Endodermal cell (in vitro differentiated cells): ENCODE measurements at regions not wholly inside any gene's neighbourhood (a gene's known extent, or its start where the extent isn't known, plus 50 kb on each side); places are given as distances from the start of the nearest gene placed in this dataset.
A peak's percentile ranks its signal among the peaks of the same experiment; 100 is the strongest.

Experiments used
- DNase-seq: peaks from one replicate; pipeline ENCODE4 v3.0.0-alpha.2; 2017
- H3K27ac ChIP-seq: 2 replicates; pipeline ENCODE4 v1.5.1; 2013; ENCODE audit warnings: mild to moderate bottlenecking, low read depth, low read length, moderate library complexity
- H3K27me3 ChIP-seq: 2 replicates; pipeline ENCODE4 v1.6.1; 2013; ENCODE audit warnings: mild to moderate bottlenecking, low read length, moderate library complexity; ENCODE audit not compliant: insufficient read depth, control insufficient read depth, poor library complexity, severe bottlenecking
- H3K36me3 ChIP-seq: 2 replicates; pipeline ENCODE4 v1.7.0; 2013; ENCODE audit warnings: mild to moderate bottlenecking, low read length, moderate library complexity; ENCODE audit not compliant: control insufficient read depth, insufficient read depth
- H3K4me1 ChIP-seq: one replicate; pipeline ENCODE4 v1.7.0; 2013; ENCODE audit warnings: low read length; ENCODE audit not compliant: control insufficient read depth, insufficient read depth
- H3K4me3 ChIP-seq: 2 replicates; pipeline ENCODE4 v1.5.1; 2013; ENCODE audit warnings: mild to moderate bottlenecking, low read length, moderate library complexity
- H3K9ac ChIP-seq: 2 replicates; pipeline ENCODE4 v1.6.1; 2013; ENCODE audit warnings: mild to moderate bottlenecking, low read length, moderate library complexity; ENCODE audit not compliant: poor library complexity, severe bottlenecking; ENCODE audit errors: extremely low read depth
- H3K9me3 ChIP-seq: 2 replicates; pipeline ENCODE4 v1.6.1; 2013; ENCODE audit warnings: mild to moderate bottlenecking, low read length, moderate library complexity; ENCODE audit not compliant: control insufficient read depth
- H3K27ac Mint-ChIP-seq: 2 replicates; pipeline ENCODE4 v1.8.0; 2020; ENCODE audit warnings: mixed read lengths
- H3K27me3 Mint-ChIP-seq: 2 replicates; pipeline ENCODE4 v1.8.0; 2021; ENCODE audit warnings: mild to moderate bottlenecking, mixed read lengths; ENCODE audit not compliant: insufficient read depth
- H3K36me3 Mint-ChIP-seq: 2 replicates; pipeline ENCODE4 v1.8.0; 2020; ENCODE audit warnings: low read depth, mixed read lengths
- H3K4me1 Mint-ChIP-seq: 2 replicates; pipeline ENCODE4 v1.8.0; 2020; ENCODE audit warnings: mixed read lengths
- H3K4me3 Mint-ChIP-seq: 2 replicates; pipeline ENCODE4 v1.8.0; 2020; ENCODE audit warnings: mild to moderate bottlenecking, moderate library complexity, mixed read lengths
- H3K9me3 Mint-ChIP-seq: 2 replicates; pipeline ENCODE4 v1.8.0; 2020; ENCODE audit warnings: mild to moderate bottlenecking, mixed read lengths
- WGBS, 2 experiments: methylation state at CpG; one replicate each; pipeline versions ENCODE4 v1.1.5 to v1.1.7; 2013; ENCODE audit warnings: missing lambda C conversion rate in 2 of 2, mixed read lengths in 1 of 2; ENCODE audit not compliant: insufficient coverage in 1 of 2, insufficient read length in 1 of 2; 5-methylcytosine and 5-hydroxymethylcytosine counted together
- TF ChIP-seq, protein P1 (sequence below): fragments of 200-600 bp; sonication (generic); conservative IDR thresholded peaks from 2 replicates; pipeline ENCODE4 v1.5.0; 2021; ENCODE audit warnings: antibody characterized with exemption, mild to moderate bottlenecking

DNA sequence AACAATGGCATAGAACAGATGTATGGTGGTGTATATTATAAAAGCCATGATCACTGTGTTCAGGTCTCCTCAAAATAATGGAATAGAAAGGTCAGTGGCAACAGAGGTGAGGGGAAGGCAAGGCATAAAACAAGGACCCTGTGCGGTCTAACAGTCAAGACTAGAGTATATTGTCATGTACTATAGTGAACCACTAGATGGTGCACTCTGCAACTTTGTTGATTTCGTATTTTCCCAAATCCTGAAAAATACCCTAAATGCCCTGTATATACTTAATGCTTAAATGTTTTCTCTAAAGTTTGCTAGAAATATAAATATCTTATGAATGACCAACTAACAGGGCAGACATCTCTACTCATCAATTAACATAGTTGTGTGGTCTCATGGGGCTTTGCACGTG is 453.0 kb downstream of the PCDH11X start:
- 75 to 80% methylated on average over 1 of the region's 3 CpGs for WGBS, 2 experiments
- Mint-ChIP-seq H3K36me3 (peaks cover 5% of the 10 kb centered on the region), H3K27ac (no peak overlapping the region), H3K4me1 (peaks cover 6% of the 10 kb centered on the region), H3K27me3 (no peaks in the 10 kb centered on the region), H3K9me3 (peaks cover 8% of the 10 kb centered on the region), H3K4me3 (no peak overlapping the region)
- no peak overlapping the region for H3K9ac ChIP-seq
- no peak for DNase-seq
- H3K27me3 ChIP-seq, result no peaks in the 10 kb centered on the region
- no peaks in the 10 kb centered on the region for H3K4me1 ChIP-seq
- H3K4me3 ChIP-seq, result no peak overlapping the region
- no peak overlapping the region for H3K27ac ChIP-seq
- H3K9me3 ChIP-seq, result peaks cover under 1% of the 10 kb centered on the region
- TF ChIP-seq, protein P1, sequence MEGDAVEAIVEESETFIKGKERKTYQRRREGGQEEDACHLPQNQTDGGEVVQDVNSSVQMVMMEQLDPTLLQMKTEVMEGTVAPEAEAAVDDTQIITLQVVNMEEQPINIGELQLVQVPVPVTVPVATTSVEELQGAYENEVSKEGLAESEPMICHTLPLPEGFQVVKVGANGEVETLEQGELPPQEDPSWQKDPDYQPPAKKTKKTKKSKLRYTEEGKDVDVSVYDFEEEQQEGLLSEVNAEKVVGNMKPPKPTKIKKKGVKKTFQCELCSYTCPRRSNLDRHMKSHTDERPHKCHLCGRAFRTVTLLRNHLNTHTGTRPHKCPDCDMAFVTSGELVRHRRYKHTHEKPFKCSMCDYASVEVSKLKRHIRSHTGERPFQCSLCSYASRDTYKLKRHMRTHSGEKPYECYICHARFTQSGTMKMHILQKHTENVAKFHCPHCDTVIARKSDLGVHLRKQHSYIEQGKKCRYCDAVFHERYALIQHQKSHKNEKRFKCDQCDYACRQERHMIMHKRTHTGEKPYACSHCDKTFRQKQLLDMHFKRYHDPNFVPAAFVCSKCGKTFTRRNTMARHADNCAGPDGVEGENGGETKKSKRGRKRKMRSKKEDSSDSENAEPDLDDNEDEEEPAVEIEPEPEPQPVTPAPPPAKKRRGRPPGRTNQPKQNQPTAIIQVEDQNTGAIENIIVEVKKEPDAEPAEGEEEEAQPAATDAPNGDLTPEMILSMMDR, result peak; percentile 79
- no peaks in the 10 kb centered on the region for H3K36me3 ChIP-seq

DNA sequence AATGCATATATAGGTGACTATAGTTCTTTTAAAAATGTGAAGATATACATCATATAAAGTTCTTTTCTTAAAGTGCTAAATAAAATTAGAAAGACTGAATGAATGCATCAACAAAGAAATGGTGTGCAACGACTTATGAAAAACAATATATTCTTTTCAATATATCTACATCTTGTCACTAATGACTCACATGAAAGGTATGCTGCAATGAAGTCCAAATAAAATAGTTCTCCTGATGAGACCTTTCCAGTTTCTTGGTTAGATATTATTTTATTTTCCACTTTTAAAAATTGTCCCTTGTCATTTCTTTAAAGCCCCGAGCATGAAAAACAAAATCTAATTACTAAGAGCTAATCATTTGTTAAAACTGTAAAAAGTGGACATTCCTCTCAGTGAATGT is 462.1 kb downstream of the PCDH11X start:
- peaks cover 10% of the 10 kb centered on the region for H3K9me3 Mint-ChIP-seq
- H3K27ac Mint-ChIP-seq, result no peak overlapping the region
- H3K36me3 ChIP-seq, result no peaks in the 10 kb centered on the region

DNA sequence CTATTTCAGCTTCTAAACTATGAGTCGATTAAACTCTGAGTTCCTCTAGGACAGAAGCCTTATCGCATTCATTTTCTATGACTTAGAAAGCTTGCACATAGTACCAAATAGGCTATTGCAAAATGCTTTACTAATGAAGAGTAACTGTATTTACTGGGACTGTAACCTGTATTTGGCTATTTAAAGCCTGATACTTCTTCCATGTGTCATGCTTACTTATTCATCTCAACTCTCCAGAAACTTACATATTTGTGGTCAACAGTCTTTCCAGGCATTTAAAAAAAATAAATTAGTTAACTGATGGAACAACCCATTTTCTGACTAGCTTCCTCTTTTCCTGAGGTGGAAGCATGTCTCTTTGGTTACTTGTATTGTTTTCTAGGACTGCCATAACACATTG is 467.9 kb downstream of the PCDH11X start:
- TF ChIP-seq, protein P1, result no peak
- Mint-ChIP-seq H3K27ac (no peak overlapping the region), H3K9me3 (no peaks in the 10 kb centered on the region), H3K36me3 (no peaks in the 10 kb centered on the region), H3K4me3 (no peak overlapping the region), H3K27me3 (no peaks in the 10 kb centered on the region), H3K4me1 (peaks cover 10% of the 10 kb centered on the region)
- Histone ChIP-seq H3K4me3 (no peak overlapping the region), H3K36me3 (no peaks in the 10 kb centered on the region), H3K27me3 (no peaks in the 10 kb centered on the region), H3K9me3 (no peaks in the 10 kb centered on the region), H3K4me1 (no peaks in the 10 kb centered on the region), H3K27ac (no peak overlapping the region), H3K9ac (no peak overlapping the region)
- WGBS, 2 experiments, result 94% methylated on average over 2 of the region's 2 CpGs; no CpG with 5 or more reads in 1 of the 2 experiments
- DNase-seq, result no peak

More for the DNA sequence above, 462.1 kb downstream of the PCDH11X start:
- peaks cover 10% of the 10 kb centered on the region for H3K36me3 Mint-ChIP-seq
- TF ChIP-seq, protein P1, result no peak
- Histone ChIP-seq H3K9ac (no peak overlapping the region), H3K27me3 (no peaks in the 10 kb centered on the region), H3K4me1 (no peaks in the 10 kb centered on the region), H3K27ac (no peak overlapping the region), H3K4me3 (no peak overlapping the region), H3K9me3 (peaks cover 12% of the 10 kb centered on the region)
- no peak overlapping the region for H3K4me3 Mint-ChIP-seq
- peaks cover 10% of the 10 kb centered on the region for H3K4me1 Mint-ChIP-seq
- DNase-seq, result no peak
- WGBS, 2 experiments, result 83% methylated on average over 1 of the region's 2 CpGs; no CpG with 5 or more reads in 1 of the 2 experiments
- no peaks in the 10 kb centered on the region for H3K27me3 Mint-ChIP-seq
